AG09319 (cell line): ENCODE measurements at regions not wholly inside any gene's neighbourhood (a gene's known extent, or its start where the extent isn't known, plus 50 kb on each side); places are given as distances from the start of the nearest gene placed in this dataset.

Source experiments
- DNase-seq: peaks from one replicate; pipeline ENCODE4 v3.0.0-alpha.2; 2010; ENCODE audit warnings: low read depth; ENCODE audit errors: extremely low read depth
- CTCF ChIP-seq: IDR thresholded peaks from 2 replicates; pipeline ENCODE4 v1.5.1; 2011; ENCODE audit warnings: low read depth, mild to moderate bottlenecking, inconsistent platforms, low read length, moderate library complexity

DNA sequence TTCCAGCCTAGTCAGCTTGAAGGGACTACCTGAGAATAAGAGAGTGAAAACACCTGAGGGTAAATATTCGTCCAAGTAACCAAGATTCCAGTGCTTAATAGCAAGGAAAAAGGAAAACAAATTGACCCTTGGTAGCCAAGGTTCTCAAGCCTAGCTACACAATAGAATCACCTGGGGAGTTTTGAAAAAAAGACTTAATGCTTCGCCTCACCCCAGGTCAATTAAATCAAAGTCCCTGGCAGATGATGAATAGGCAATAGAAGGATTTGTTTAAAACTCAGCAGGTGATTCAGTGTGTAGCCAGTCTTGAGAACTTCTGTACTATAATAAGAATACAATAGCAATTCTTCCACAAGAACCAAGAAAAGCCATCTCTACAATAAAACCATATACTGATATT is 500.2 kb downstream of the XIRP2 start:
- TF ChIP-seq CTCF = no peak
- DNase-seq = no peak

- no peak for TF ChIP-seq CTCF
- DNase-seq = no peak
These were observed 498.4 kb downstream of the XIRP2 start for GRCh38 chr2:167386694-167387093.

- DNase-seq = no peak
- TF ChIP-seq CTCF = no peak
These were observed 495.4 kb downstream of the XIRP2 start for GRCh38 chr2:167383610-167384194.

GRCh38 chr2:167381349-167381748 is 493.1 kb downstream of the XIRP2 start:
- no peak for DNase-seq
- no peak for TF ChIP-seq CTCF

- DNase-seq = no peak
- no peak for TF ChIP-seq CTCF
These were observed 492.3 kb downstream of the XIRP2 start for GRCh38 chr2:167380555-167380954.

GRCh38 chr2:167380094-167380493 is 491.8 kb downstream of the XIRP2 start:
- no peak for TF ChIP-seq CTCF
- no peak for DNase-seq

- no peak for TF ChIP-seq CTCF
- no peak for DNase-seq
These were observed 480.8 kb downstream of the XIRP2 start for GRCh38 chr2:167369083-167369482.
